Liver (tissue), 8 donors: ENCODE measurements at regions not wholly inside any gene's neighbourhood (a gene's known extent, or its start where the extent isn't known, plus 50 kb on each side); places are given as distances from the start of the nearest gene placed in this dataset.

Experiments used
- DNase-seq: peaks from one replicate; pipeline ENCODE4 v3.0.0-alpha.2; 2017; ENCODE audit warnings: low spot score
- H3K27ac ChIP-seq, 2 donors: one replicate each; pipeline ENCODE4 v1.7.0; 2013; ENCODE audit warnings: inconsistent platforms in 2 of 2, low read length in 2 of 2, control low read depth in 1 of 2, low read depth in 1 of 2, mild to moderate bottlenecking in 1 of 2
- H3K27me3 ChIP-seq, 4 donors: one replicate each; pipeline versions ENCODE4 v1.6.1 to v1.7.0; 2013; ENCODE audit warnings: low read length in 3 of 4, inconsistent platforms in 1 of 4, mild to moderate bottlenecking in 1 of 4, moderate library complexity in 1 of 4; ENCODE audit not compliant: control insufficient read depth in 4 of 4, insufficient read depth in 4 of 4
- H3K36me3 ChIP-seq, 4 donors: one replicate each; pipeline versions ENCODE4 v1.6.1 to v1.7.0; 2013; ENCODE audit warnings: low read length in 3 of 4, mild to moderate bottlenecking in 3 of 4, low read depth in 1 of 4, moderate library complexity in 1 of 4; ENCODE audit not compliant: control insufficient read depth in 4 of 4, insufficient read depth in 3 of 4
- H3K4me1 ChIP-seq, 4 donors: one replicate each; pipeline versions ENCODE4 v1.6.1 to v1.7.0; 2013; ENCODE audit warnings: low read length in 3 of 4, mild to moderate bottlenecking in 3 of 4, moderate library complexity in 1 of 4; ENCODE audit not compliant: control insufficient read depth in 4 of 4, insufficient read depth in 4 of 4
- H3K4me3 ChIP-seq, 3 donors: one replicate each; pipeline versions ENCODE4 v1.6.1 to v1.7.0; 2013; ENCODE audit warnings: low read length in 3 of 3, control low read depth in 1 of 3, low read depth in 1 of 3, mild to moderate bottlenecking in 1 of 3
- H3K9ac ChIP-seq, 2 donors: one replicate each; pipeline ENCODE4 v1.7.0; 2013; ENCODE audit warnings: low read length in 2 of 2, mild to moderate bottlenecking in 2 of 2, moderate library complexity in 2 of 2, control low read depth in 1 of 2, low read depth in 1 of 2
- H3K9me3 ChIP-seq, 4 donors: one replicate each; pipeline versions ENCODE4 v1.6.1 to v1.7.0; 2013; ENCODE audit warnings: low read length in 3 of 4; ENCODE audit not compliant: control insufficient read depth in 4 of 4
- ATF3 ChIP-seq: IDR thresholded peaks from 2 replicates; pipeline ENCODE4 v1.6.1; 2016; ENCODE audit warnings: antibody characterized with exemption
- EGR1 ChIP-seq, 2 donors: IDR thresholded peaks; 2 replicates each; pipeline ENCODE4 v1.6.1; 2016 to 2018; ENCODE audit warnings: antibody characterized with exemption in 2 of 2, low read depth in 2 of 2
- FOXA1 ChIP-seq: IDR thresholded peaks from 2 replicates; pipeline ENCODE4 v1.6.1; 2016; ENCODE audit warnings: antibody characterized with exemption
- GABPA ChIP-seq, 2 donors: IDR thresholded peaks in 1 of 2; conservative IDR thresholded peaks in 1 of 2; 2 replicates each; pipeline ENCODE4 v1.6.1; 2016; ENCODE audit warnings: antibody characterized with exemption in 2 of 2, mild to moderate bottlenecking in 1 of 2, moderate library complexity in 1 of 2
- HNF4A ChIP-seq, 2 donors: conservative IDR thresholded peaks; 2 replicates each; pipeline ENCODE4 v1.6.1; 2016; ENCODE audit warnings: antibody characterized with exemption in 2 of 2, mild to moderate bottlenecking in 2 of 2
- HNF4G ChIP-seq: IDR thresholded peaks from 2 replicates; pipeline ENCODE4 v1.6.1; 2016; ENCODE audit warnings: antibody characterized with exemption
- MAX ChIP-seq: IDR thresholded peaks from 2 replicates; pipeline ENCODE4 v1.6.1; 2016; ENCODE audit warnings: antibody characterized with exemption
- NR2F2 ChIP-seq: IDR thresholded peaks from 2 replicates; pipeline ENCODE4 v1.6.1; 2016; ENCODE audit warnings: antibody characterized with exemption
- RAD21 ChIP-seq, 2 donors: IDR thresholded peaks; 2 replicates each; pipeline ENCODE4 v1.6.1; 2016; ENCODE audit warnings: antibody characterized with exemption in 2 of 2, mild to moderate bottlenecking in 2 of 2
- RXRA ChIP-seq, 2 donors: IDR thresholded peaks; 2 replicates each; pipeline ENCODE4 v1.6.1; 2017 to 2018; ENCODE audit warnings: antibody characterized with exemption in 2 of 2, mild to moderate bottlenecking in 1 of 2
- YY1 ChIP-seq: IDR thresholded peaks from 2 replicates; pipeline ENCODE4 v1.6.1; 2016; ENCODE audit warnings: antibody characterized with exemption, mild to moderate bottlenecking
- ZBTB33 ChIP-seq: IDR thresholded peaks from 2 replicates; pipeline ENCODE4 v1.6.1; 2016; ENCODE audit warnings: antibody characterized with exemption
- WGBS: extraction: QIAGEN DNeasy Blood & Tissue Kit; methylation state at CpG from one replicate; pipeline ENCODE4 v1.1.7; 2013; 5-methylcytosine and 5-hydroxymethylcytosine counted together
- TF ChIP-seq, protein P1 (sequence below): IDR thresholded peaks from 2 replicates; pipeline ENCODE4 v1.6.1; 2016; ENCODE audit warnings: antibody characterized with exemption, mild to moderate bottlenecking
- TF ChIP-seq, protein P2 (sequence below): fragments of 150-350 bp; IDR thresholded peaks from 2 replicates; pipeline ENCODE4 v1.5.1; 2017; ENCODE audit warnings: improper control_type of control experiment, low read depth, low read length; ENCODE audit not compliant: missing input control
- donor health status: healthy.
- donor health status: healthy.
- donor health status: healthy.
- donor health status: healthy.
- donor health status: healthy.

DNA sequence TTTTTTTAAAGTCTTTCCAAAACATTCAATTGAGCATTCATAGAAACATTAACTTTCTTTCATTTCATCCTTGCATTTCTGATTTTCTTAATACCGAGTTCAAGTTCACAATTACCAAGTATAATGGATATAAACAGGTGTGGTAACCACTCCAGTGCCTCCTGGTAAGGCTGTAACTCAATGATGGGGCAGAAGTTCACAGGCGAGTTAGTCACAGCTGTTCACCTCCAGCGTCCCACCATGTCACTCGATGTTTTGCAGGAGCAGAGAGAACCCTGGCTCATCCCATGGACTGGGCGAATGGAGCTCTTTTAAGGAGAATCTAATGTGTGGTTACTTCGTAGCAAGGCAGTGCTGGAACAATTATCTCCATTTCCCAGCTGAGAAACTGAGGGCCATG, 94.4 kb upstream of the ALX4 start:
- H3K4me3 ChIP-seq = no peak overlapping the region
- no peaks in the 10 kb centered on the region for H3K27me3 ChIP-seq
- H3K36me3 ChIP-seq = no peaks in the 10 kb centered on the region
- no peak overlapping the region for H3K27ac ChIP-seq
- no peaks in the 10 kb centered on the region for H3K9me3 ChIP-seq
- DNase-seq = no peak
- TF ChIP-seq RXRA (IDR thresholded peaks at IDR 0.05) (no peak), FOXA1 (no peak), GABPA (IDR thresholded peaks at IDR 0.05 in 1 of 2, conservative IDR thresholded peaks at IDR 0.05 in 1 of 2) (no peak), EGR1 (IDR thresholded peaks at IDR 0.05; ENCODE audit: low read depth in 2 of 2) (no peak), ZBTB33 (no peak), RAD21 (IDR thresholded peaks at IDR 0.05) (no peak), ATF3 (no peak), HNF4G (no peak), YY1 (no peak), HNF4A (conservative IDR thresholded peaks at IDR 0.05) (no peak), MAX (no peak)
- TF ChIP-seq, protein P1, sequence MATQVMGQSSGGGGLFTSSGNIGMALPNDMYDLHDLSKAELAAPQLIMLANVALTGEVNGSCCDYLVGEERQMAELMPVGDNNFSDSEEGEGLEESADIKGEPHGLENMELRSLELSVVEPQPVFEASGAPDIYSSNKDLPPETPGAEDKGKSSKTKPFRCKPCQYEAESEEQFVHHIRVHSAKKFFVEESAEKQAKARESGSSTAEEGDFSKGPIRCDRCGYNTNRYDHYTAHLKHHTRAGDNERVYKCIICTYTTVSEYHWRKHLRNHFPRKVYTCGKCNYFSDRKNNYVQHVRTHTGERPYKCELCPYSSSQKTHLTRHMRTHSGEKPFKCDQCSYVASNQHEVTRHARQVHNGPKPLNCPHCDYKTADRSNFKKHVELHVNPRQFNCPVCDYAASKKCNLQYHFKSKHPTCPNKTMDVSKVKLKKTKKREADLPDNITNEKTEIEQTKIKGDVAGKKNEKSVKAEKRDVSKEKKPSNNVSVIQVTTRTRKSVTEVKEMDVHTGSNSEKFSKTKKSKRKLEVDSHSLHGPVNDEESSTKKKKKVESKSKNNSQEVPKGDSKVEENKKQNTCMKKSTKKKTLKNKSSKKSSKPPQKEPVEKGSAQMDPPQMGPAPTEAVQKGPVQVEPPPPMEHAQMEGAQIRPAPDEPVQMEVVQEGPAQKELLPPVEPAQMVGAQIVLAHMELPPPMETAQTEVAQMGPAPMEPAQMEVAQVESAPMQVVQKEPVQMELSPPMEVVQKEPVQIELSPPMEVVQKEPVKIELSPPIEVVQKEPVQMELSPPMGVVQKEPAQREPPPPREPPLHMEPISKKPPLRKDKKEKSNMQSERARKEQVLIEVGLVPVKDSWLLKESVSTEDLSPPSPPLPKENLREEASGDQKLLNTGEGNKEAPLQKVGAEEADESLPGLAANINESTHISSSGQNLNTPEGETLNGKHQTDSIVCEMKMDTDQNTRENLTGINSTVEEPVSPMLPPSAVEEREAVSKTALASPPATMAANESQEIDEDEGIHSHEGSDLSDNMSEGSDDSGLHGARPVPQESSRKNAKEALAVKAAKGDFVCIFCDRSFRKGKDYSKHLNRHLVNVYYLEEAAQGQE = no peak
- H3K9ac ChIP-seq = no peak overlapping the region
- H3K4me1 ChIP-seq = peaks cover 0 to 22% (median 10%) of the 10 kb centered on the region in 4 donors
- 85% methylated on average over 6 of the region's 6 CpGs for WGBS

DNA sequence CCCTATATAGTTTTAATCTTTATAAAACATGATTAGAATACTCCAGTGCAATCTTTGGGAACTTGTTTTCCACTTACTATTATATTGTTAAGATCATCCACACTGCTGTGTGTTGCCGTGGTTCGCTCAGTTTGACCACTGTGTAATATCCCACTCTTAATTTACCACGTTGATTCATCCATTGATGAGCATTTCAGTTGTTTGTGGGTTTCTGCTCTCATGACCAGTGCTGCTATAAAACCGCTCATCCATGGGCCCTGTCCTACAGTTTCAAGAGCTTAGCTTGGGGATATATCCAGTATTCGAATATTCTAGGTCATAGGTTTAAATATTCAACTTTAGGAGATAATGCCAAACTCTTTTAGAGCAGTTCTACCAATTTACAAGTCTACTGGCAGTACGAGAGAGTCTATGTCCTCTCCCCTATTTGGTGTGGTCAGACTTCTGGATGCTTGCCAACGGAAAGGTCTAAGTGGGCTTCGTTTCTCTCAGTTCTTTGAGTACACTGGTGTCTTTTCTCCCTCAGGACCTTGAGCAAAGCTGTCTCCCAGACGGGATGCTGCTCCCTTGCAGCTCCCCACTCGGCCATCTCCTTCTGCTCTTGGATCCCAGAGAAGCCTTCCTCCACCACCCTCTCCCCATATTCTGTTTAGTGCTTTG, 94.9 kb upstream of the ALX4 start:
- WGBS = 87% methylated on average over 10 of the region's 10 CpGs
- TF ChIP-seq HNF4A (conservative IDR thresholded peaks at IDR 0.05) (no peak), HNF4G (no peak), NR2F2 (no peak), ZBTB33 (no peak)
- TF ChIP-seq, protein P2, sequence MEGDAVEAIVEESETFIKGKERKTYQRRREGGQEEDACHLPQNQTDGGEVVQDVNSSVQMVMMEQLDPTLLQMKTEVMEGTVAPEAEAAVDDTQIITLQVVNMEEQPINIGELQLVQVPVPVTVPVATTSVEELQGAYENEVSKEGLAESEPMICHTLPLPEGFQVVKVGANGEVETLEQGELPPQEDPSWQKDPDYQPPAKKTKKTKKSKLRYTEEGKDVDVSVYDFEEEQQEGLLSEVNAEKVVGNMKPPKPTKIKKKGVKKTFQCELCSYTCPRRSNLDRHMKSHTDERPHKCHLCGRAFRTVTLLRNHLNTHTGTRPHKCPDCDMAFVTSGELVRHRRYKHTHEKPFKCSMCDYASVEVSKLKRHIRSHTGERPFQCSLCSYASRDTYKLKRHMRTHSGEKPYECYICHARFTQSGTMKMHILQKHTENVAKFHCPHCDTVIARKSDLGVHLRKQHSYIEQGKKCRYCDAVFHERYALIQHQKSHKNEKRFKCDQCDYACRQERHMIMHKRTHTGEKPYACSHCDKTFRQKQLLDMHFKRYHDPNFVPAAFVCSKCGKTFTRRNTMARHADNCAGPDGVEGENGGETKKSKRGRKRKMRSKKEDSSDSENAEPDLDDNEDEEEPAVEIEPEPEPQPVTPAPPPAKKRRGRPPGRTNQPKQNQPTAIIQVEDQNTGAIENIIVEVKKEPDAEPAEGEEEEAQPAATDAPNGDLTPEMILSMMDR = no peak
- H3K9ac ChIP-seq = no peak overlapping the region
- H3K27me3 ChIP-seq = no peaks in the 10 kb centered on the region
- H3K4me1 ChIP-seq = peaks cover 0 to 18% (median 10%) of the 10 kb centered on the region in 4 donors
- H3K36me3 ChIP-seq = no peaks in the 10 kb centered on the region
- no peaks in the 10 kb centered on the region for H3K9me3 ChIP-seq
- no peak overlapping the region for H3K4me3 ChIP-seq
- no peak for DNase-seq
- no peak overlapping the region for H3K27ac ChIP-seq
